SK-N-MC (cell line): ENCODE measurements at regions not wholly inside any gene's neighbourhood (a gene's known extent, or its start where the extent isn't known, plus 50 kb on each side); places are given as distances from the start of the nearest gene placed in this dataset.

Source experiments
- DNase-seq: peaks from one replicate; pipeline ENCODE4 v3.0.0-alpha.2; 2011; ENCODE audit warnings: low read depth, low spot score
- H3K27ac ChIP-seq: fragments of 200-600 bp; sonication (generic); 2 replicates; pipeline ENCODE4 v1.5.1; 2016; ENCODE audit warnings: mixed run types
- H3K36me3 ChIP-seq: fragments of 200-600 bp; sonication (generic); 2 replicates; pipeline ENCODE4 v1.6.1; 2017; ENCODE audit warnings: antibody characterized with exemption, low read length, mixed read lengths; ENCODE audit not compliant: insufficient read depth
- H3K4me3 ChIP-seq: fragments of 200-600 bp; sonication (generic); 2 replicates; pipeline ENCODE4 v1.5.1; 2016
- H3K9ac ChIP-seq: fragments of 200-600 bp; sonication (generic); 2 replicates; pipeline ENCODE4 v1.8.0; 2017; ENCODE audit warnings: mixed run types, mixed read lengths; ENCODE audit not compliant: insufficient read length
- H3K9me3 ChIP-seq: fragments of 200-600 bp; sonication (generic); 2 replicates; pipeline ENCODE4 v1.6.1; 2017; ENCODE audit warnings: low read depth, mild to moderate bottlenecking, antibody characterized with exemption, low read length, moderate library complexity, mixed read lengths
- EZH2 ChIP-seq: fragments of 200-600 bp; sonication (generic); IDR thresholded peaks from one replicate; pipeline ENCODE4 v1.6.1; 2017; ENCODE audit warnings: antibody characterized with exemption
- FOXP2 ChIP-seq: optimal IDR thresholded peaks from 2 replicates; pipeline ENCODE3; 2011; ENCODE audit warnings: mild to moderate bottlenecking, moderate library complexity; ENCODE audit not compliant: insufficient read depth; ENCODE audit errors: extremely low read length, control extremely low read depth
- POLR2AphosphoS5 ChIP-seq: IDR thresholded peaks from 2 replicates; pipeline ENCODE4 v1.6.1; 2012; ENCODE audit warnings: mild to moderate bottlenecking, low read depth, low read length, borderline replicate concordance

- DNase-seq, result peak; percentile 66
- H3K4me3 ChIP-seq, result no peak overlapping the region; the same call in 1 of the 2 replicates
Measured at GRCh38 chr14:44657696-44658388, 150.8 kb upstream of the FSCB start.

GRCh38 chr14:44657203-44657602 is 150.1 kb upstream of the FSCB start:
- no peak overlapping the region for H3K9ac ChIP-seq
- H3K27ac ChIP-seq, result peak overlapping the region; percentile 63
- no peaks in the 10 kb centered on the region for H3K36me3 ChIP-seq
- DNase-seq, result no peak
- no peaks in the 10 kb centered on the region for H3K9me3 ChIP-seq
- no peak for TF ChIP-seq FOXP2
- H3K4me3 ChIP-seq, result no peak overlapping the region; the same call in 1 of the 2 replicates

More at GRCh38 chr14:44657696-44658388, 150.8 kb upstream of the FSCB start:
- Histone ChIP-seq H3K9me3 (no peaks in the 10 kb centered on the region), H3K27ac (peak overlapping the region; percentile 63; the same call in 1 of the 2 replicates), H3K9ac (no peak overlapping the region), H3K36me3 (no peaks in the 10 kb centered on the region)
- TF ChIP-seq FOXP2 (no peak), EZH2 (no peak), POLR2AphosphoS5 (no peak)

GRCh38 chr14:44654591-44654990 is 147.5 kb upstream of the FSCB start:
- no peak for DNase-seq
- TF ChIP-seq FOXP2 (no peak), POLR2AphosphoS5 (no peak), EZH2 (no peak)
- H3K27ac ChIP-seq, result no peak overlapping the region
- H3K9me3 ChIP-seq, result no peaks in the 10 kb centered on the region
- no peak overlapping the region for H3K4me3 ChIP-seq
- no peak overlapping the region for H3K9ac ChIP-seq
- H3K36me3 ChIP-seq, result no peaks in the 10 kb centered on the region

- no peaks in the 10 kb centered on the region for H3K9me3 ChIP-seq
- H3K36me3 ChIP-seq, result no peaks in the 10 kb centered on the region
- H3K27ac ChIP-seq, result no peak overlapping the region
- no peak for TF ChIP-seq FOXP2
- no peak for TF ChIP-seq EZH2
- no peak for TF ChIP-seq POLR2AphosphoS5
- no peak overlapping the region for H3K9ac ChIP-seq
- no peak overlapping the region for H3K4me3 ChIP-seq
- no peak for DNase-seq
Measured at GRCh38 chr14:44653641-44654040, 146.6 kb upstream of the FSCB start.

GRCh38 chr14:44652640-44653039 is 145.6 kb upstream of the FSCB start:
- TF ChIP-seq EZH2 (no peak), FOXP2 (no peak), POLR2AphosphoS5 (no peak)
- Histone ChIP-seq H3K36me3 (no peaks in the 10 kb centered on the region), H3K9me3 (no peaks in the 10 kb centered on the region), H3K27ac (no peak overlapping the region), H3K9ac (no peak overlapping the region), H3K4me3 (no peak overlapping the region)
- DNase-seq, result no peak

GRCh38 chr14:44649061-44649460 is 142.0 kb upstream of the FSCB start:
- no peak overlapping the region for H3K9ac ChIP-seq
- no peak for TF ChIP-seq POLR2AphosphoS5
- TF ChIP-seq FOXP2, result no peak
- TF ChIP-seq EZH2, result no peak
- no peak overlapping the region for H3K4me3 ChIP-seq
- DNase-seq, result no peak
- H3K9me3 ChIP-seq, result no peaks in the 10 kb centered on the region
- H3K36me3 ChIP-seq, result no peaks in the 10 kb centered on the region
- no peak overlapping the region for H3K27ac ChIP-seq

- DNase-seq, result peak; percentile 24
- no peak overlapping the region for H3K27ac ChIP-seq
- H3K9ac ChIP-seq, result no peak overlapping the region
- no peaks in the 10 kb centered on the region for H3K9me3 ChIP-seq
- TF ChIP-seq EZH2 (no peak), FOXP2 (no peak), POLR2AphosphoS5 (no peak)
- H3K4me3 ChIP-seq, result peak overlapping the region; percentile 53
- H3K36me3 ChIP-seq, result no peaks in the 10 kb centered on the region
Measured at GRCh38 chr14:44640416-44640815, 133.3 kb upstream of the FSCB start.

GRCh38 chr14:44639781-44640385 is 132.8 kb upstream of the FSCB start:
- H3K9me3 ChIP-seq, result no peaks in the 10 kb centered on the region
- DNase-seq, result peak; percentile 91
- TF ChIP-seq FOXP2, result peak; percentile 12
- TF ChIP-seq EZH2, result no peak
- TF ChIP-seq POLR2AphosphoS5, result peak; percentile 62; the same call in 1 of the 2 replicates
- no peak overlapping the region for H3K9ac ChIP-seq
- H3K36me3 ChIP-seq, result no peaks in the 10 kb centered on the region
- H3K4me3 ChIP-seq, result peak overlapping the region; percentile 53
- peak overlapping the region; percentile 37; the same call in 1 of the 2 replicates for H3K27ac ChIP-seq

GRCh38 chr14:44634692-44635091 is 127.6 kb upstream of the FSCB start:
- Histone ChIP-seq H3K4me3 (no peak overlapping the region), H3K27ac (no peak overlapping the region), H3K9me3 (no peaks in the 10 kb centered on the region), H3K36me3 (no peaks in the 10 kb centered on the region), H3K9ac (no peak overlapping the region)
- no peak for DNase-seq
- TF ChIP-seq FOXP2, result no peak
- no peak for TF ChIP-seq EZH2
- no peak for TF ChIP-seq POLR2AphosphoS5

GRCh38 chr14:44626423-44626822 is 119.3 kb upstream of the FSCB start:
- H3K4me3 ChIP-seq, result no peak overlapping the region
- no peak overlapping the region for H3K27ac ChIP-seq
- H3K36me3 ChIP-seq, result no peaks in the 10 kb centered on the region
- H3K9ac ChIP-seq, result no peak overlapping the region
- no peak for DNase-seq
- no peak for TF ChIP-seq POLR2AphosphoS5
- TF ChIP-seq FOXP2, result no peak
- no peak for TF ChIP-seq EZH2
- no peaks in the 10 kb centered on the region for H3K9me3 ChIP-seq
